Activated CD4-positive, alpha-beta T cell treated with anti-CD3 and anti-CD28 coated beads, Interleukin-10, Interleukin-2, amounts not matched to agents 100 ng/mL and 50 ng/mL, durations not matched to agents 16 hours and 8 hours (primary cell): ENCODE measurements at regions not wholly inside any gene's neighbourhood (a gene's known extent, or its start where the extent isn't known, plus 50 kb on each side); places are given as distances from the start of the nearest gene placed in this dataset.

Experiments used
- DNase-seq: peaks from one replicate; pipeline ENCODE4 v3.0.0-alpha.2; 2020

DNA sequence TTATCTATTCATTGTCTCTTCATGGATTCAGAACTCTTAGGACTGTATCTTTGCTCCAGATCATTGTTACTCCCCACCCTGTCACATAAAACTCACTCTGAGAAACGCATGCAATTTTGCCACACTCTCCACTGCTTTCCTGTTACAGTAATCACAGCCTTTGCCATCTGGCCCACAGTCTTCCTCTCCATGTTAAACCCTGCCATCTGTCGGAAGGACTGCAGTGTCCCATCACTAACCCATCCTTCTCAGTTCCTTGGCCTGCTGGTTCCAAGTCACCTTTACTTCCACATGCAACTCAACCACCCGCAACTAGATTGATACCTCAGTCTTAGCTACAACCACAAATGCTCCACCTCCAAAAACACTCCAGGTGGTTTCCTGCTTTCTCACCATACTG is 308.7 kb upstream of the FAM241A start:
- no peak for DNase-seq

DNA sequence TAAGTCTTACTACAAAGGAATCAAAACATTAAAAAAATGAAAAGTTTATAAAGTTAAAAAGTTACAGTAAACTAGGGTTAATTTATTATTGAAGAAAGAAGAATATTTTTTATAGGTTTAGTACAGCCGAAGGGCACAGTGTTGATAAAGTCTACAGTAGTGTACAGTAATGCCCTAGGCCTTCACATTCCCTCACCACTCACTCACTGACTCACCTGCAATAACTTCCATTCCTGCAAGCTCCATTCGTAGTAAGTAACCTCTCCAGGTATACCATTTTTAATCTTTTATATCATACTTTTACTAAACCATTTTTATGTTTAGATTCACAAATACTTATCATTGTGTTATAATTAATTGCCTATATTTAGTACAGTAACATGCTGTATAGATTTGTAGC is 307.5 kb upstream of the FAM241A start:
- no peak for DNase-seq

DNA sequence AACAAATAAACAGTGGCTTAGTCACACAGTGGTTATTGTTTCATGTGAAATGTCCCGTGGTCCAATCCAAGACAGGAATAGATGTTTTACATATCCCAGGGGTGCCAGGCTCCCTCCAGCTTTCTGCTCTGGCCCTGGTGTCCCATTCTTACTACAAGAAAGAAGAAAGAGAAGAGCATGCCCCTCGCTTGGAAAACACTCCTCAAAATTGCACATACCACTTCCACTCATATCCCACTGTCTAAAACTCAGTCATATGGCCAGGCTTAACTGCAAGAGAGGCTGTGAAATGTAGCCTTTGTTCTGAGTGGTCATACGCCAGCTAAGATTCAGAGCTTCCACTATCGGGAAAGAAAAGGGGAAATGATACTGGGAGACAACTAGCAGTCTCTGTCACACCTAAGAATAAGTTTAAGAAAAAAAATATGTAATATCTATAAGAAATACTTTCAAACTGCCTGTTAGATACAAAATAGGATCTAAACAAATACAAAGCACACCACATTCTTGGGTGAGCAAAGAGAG is 306.8 kb upstream of the FAM241A start:
- DNase-seq, result no peak

DNA sequence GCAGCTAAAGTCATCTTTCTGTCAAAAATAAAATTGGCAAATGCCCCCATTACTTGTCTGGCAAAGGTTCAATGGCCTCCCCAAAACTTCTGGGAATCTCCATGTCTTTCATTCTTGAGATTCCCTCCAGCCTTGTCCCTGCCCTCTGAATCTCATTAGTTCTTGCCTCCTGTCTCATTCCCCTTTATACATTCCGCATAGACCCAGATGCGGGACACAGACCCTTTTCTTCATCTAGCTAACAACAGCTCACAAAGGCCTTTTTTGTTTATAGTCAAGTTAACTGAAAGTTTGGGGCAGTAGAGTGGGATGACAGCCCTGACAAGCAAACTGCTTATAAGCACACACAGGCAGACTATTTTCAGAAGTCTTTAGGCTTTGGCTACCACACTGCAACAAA is 306.1 kb upstream of the FAM241A start:
- no peak for DNase-seq

DNA sequence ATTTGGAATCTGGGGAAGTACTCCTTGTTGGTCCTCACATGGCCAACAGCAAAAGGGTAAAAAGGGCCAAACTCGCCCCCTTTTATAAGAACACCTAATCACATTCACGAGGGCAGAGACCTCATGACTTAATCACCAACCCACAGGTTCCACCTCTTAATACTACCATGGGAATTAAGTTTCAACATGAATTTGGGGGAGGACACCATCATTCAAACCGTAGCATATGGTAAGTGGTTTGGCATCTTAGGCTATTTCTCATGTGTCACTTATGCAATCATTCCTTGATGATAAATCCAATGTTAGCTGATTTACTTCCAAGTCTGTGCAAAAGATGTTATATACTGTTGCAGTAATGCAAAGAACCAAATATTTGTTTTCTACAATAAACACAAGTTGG is 302.9 kb upstream of the FAM241A start:
- no peak for DNase-seq

DNA sequence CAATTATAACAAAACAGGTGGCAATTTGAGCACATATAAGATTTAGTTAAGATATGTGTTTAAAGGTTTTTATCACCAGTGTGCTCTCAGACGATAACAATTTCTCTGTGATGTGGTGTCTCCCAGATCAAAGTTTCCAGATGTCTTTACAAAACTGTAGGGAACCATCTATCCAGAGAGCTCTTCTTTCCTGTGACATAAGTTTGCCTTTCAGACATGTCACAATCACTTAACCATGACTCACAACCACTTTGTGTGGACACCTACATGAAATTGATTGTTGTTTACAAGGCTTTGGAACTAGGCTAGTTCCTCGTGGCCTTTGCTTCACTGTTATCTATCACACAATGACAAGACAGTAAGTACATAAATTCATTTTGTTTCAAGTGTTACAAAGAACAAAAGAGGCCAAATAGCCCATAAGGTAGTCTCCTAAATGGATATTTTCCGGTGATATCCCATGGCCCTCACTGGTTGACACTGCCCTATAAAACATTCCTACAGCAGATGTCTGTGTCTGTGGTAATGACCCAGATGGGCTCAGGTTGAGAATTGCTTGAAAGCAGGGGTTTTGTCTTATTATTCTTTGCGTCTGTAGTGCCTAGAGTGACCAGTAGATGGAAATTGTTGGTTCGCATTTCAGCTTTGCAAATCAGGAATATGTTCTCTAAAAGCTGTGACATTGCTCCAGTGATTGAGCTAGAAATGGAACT is 297.8 kb upstream of the FAM241A start:
- DNase-seq, result no peak

DNA sequence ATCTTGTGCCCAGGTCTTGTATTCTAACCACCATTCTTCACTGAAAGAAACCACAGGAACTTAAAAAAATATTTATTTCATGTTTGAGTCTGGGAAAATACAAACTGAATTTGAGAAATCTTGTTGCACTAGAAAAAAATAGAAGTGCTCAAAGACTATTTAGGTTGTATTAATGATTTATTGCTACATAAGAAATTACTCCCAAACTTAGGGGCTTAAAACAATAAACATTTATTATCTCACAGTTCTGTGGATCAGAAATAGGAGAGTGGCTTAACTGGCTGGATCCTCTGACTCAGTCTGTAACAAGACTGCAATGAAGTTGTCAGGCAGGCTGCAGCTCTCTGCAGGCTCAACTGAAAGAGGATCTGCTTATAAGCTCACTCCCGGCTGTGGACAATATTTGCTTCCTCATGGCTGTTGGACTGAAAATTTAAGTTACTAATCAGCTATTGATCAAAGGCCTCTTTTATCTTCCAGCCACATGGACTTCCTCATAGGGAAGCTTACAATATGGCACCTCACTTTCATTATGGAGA is 295.4 kb upstream of the FAM241A start:
- DNase-seq, result no peak

DNA sequence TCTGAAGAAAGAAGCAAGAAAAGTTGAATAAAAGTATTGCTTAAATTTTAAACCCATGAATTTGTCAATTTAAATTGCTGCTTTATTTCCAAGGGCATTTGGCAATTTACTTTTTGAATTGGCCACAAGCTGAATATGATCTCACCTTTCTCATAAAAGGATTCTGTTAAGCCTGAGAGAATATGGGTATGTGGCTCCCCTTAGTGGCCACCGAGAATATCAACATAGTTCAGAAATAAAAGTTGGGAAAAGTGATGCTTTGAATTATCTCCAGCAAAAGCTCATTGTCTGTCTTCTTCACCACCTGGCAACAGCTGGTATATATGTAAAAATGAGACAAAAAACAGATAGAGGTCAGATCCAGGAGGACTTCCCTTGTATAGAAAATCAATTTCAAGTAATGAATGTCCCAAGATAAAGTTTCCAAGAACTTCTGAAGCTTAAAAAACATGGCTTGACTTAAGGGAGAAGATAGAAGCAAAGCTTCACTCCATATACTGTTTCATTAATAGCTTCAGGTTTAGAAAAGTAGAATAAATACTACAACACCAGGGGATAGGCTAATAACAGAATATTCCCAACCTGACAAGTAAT is 290.7 kb upstream of the FAM241A start:
- peak; percentile 25 for DNase-seq

DNA sequence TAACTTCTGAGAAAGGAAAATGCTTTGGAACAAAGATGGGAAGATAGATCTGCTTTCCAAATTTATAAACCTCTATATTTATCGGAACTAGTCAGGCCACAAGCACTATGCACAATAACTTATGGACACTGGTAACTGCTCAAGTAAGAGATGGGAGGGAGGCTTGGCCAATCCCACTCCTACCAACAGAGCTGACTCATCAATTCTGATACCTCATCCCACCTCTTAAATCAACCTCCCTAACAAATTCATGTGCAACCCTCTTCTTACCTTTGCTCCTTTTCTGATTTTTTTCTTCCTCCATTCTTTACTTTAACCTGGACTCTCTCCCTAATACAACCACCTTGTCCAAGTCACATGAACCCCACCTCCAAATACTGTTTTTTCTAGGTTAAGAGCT is 289.9 kb upstream of the FAM241A start:
- no peak for DNase-seq

DNA sequence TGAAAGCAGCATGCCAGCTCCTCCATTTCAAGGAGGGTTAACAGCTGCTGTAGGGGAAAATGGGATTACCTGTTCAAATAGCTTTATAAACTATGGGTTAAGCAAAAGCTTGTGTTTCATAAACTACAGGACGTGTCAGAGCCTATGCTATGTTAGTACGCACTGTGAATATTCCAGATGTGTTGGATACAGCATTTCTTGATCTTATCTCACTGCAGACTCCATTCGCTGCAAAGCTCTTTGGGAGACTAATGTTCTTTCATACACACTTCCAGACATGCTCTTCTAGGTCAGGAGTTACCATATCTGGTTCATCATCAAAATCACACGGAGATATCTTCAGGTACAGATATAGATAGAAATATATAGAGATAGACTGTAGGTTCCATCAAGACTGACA is 281.2 kb upstream of the FAM241A start:
- no peak for DNase-seq

DNA sequence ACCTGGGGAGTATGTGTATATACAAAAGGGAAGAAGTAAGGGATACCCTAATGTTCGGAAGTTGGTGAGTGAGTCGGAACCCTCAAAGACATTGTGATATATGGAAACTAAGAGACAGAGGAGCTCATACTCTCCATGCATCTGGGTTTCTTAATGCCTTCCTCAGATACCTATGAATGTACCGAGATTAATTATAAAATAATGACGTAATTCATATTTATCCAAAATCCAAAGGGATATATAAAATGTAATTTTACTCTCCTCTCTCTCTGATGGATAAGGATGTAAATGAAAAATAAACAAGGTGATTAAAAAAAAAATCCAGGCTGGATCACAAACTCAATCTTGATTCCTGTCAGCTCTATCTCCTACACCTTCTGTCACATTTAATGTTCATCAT is 275.9 kb upstream of the FAM241A start:
- DNase-seq, result no peak

DNA sequence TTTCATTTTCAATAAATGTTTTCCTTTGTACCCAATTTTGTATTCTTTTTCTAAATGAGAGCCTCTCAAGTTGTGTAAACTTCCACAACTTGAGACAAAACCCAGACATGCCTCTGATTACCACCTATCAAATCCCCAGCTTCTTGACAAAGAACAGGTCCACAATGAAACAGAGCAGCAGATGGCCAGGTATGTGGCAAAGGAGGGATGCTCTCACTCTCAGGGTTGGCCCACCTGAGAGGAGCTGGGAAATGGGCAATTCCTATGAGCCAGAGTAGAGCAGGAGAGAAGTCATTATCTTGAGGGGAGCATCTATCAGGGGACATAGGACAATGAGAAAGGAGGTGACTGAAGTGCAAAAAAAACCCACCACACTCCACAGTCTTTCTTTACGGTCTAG is 273.5 kb upstream of the FAM241A start:
- no peak for DNase-seq

DNA sequence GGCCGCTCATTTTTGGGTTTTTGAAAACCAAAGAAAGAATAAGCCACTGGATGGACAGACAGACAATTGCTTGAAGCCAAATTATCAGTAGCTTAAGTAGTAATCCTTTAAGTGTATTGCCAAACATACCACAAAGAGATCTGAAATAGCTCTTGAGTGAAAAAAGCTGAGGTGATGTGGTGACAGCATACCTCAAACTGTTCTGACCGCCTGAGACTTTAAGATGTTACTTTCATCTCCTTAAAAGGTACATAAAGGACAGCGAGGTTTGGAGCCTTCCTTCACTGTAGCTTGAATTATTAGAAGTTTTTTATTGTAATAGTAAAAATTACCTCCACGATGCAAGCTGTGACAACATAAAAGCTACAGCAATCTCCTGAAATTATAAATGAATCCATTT is 271.5 kb upstream of the FAM241A start:
- no peak for DNase-seq

DNA sequence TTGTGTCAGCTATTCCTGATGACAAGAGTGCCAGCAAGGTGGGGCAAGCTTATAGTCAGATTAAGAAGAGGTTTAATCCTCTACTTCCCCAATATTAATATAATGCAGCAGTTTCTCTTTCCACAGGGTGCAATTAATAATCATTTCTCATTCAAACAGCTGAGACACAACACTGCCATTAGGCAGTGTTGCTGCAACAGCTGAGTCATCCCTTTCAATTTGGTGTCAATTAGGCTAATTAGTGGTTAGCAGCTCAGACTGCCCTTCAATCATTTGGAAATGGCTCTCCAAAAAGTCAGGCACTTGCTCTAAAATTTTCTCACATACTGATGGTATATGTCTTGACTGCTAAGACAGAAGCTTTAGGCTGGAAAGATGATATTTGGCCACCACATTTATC is 265.7 kb upstream of the FAM241A start:
- no peak for DNase-seq

DNA sequence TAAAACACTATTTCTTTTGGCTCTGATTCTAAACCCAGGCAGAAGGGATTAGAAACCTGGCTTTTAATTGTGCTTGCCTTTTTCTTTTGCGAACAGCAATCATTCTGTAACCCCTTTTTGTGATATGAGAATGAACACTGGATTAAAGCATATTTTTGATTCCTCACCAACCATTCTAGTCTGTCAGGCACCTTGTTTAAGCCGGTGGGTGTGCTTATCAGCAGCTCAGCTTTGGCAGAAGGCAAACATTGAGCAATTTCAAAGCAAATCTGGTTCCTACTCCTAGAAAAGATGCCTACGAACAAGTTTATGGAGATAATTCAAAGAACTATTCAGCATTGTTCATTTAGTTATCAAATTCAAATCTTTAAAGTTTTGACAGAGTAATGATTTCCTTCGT is 265.1 kb upstream of the FAM241A start:
- DNase-seq, result no peak

DNA sequence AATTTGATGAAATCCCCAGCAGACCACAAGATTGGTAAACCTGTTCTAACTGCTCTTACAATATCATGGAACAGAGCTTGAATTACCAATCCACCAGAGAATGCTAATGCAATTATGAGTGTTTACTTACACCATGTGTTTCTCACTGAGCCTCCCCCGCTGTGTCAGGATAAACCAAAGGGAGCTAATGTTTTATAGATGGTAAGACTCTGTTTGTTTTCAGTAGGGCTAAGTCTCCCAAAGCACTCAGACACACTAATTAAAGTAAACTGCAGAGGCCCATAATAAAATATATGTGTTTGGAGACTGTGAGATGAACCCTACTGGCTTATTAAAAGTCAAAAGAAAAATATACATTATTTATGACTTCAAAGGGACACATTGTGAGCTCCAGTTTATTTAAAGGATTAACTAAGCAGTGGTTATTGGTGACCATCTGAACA is 261.7 kb upstream of the FAM241A start:
- no peak for DNase-seq

DNA sequence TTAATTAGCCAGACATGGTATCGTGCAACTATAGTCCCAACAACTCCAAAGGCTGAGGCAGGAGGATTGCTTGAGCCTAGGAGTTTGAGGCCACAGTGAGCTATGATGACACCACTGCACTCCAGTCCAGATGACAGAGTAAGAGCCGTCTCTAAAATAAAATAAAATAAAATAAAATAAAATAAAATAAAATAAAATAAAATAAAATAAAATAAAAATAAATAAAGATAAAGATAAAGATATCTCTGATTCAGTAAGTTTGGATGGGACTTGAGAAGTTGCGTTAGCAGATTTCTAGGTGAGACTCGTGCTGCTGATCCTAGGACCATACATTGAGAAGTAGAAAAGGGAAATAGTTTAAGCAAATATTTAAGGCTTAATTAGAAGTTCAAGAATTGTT is 254.8 kb upstream of the FAM241A start:
- no peak for DNase-seq

DNA sequence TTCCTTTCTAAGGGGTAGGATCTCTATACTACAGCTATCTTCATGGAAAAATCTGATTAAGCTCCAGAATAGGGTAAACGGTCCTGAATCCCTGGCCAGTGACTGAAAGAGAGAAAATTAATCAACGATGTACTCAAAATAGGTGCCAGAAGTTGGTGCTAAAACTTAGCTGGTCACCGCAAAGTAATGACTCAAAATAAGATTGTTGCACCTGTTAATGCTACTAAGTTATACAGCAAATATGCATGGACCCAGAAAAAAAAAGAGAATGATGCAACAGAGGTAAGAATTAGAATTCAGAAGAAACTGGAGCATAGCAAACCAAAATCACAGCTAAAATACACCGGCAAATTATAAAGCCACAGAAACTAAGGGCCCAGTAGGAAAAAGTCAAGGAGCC is 239.7 kb upstream of the FAM241A start:
- no peak for DNase-seq

DNA sequence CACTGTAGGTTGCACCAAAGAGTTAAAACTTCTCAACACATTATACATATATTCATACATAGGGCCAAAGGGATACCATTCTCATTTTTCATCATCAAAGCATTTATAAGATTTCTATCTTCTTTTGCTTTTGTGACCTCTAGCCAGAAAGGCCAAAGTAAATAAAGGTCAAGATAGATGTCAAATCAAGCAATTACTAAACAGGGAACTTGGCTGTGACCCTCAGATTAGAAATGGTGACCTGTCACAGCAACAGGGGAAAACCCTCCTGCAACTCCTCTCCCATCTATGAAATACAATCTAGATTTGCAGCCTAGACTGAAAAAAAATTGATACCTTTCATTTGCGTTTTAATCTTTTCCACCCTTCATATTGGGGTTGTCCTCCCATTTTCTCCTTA is 225.6 kb upstream of the FAM241A start:
- DNase-seq, result no peak

DNA sequence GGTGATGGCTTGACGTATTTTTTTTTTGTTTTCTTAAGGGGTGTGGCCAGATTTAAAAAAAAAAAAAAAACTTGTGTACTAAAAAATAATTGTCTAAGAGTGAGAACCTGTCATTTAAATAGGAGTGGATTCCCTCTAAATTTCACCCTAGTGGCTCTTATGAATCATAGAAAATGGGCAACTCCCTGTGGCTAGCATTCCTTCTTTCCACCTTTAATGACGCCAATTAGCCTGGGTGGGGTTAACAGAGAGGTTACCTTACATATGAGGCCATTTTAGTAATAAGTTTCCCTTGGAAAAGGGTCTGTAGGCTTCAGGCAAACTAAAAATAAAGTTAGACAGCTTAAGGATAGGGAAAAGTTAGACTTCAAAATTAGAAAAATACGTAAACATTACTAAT is 223.5 kb upstream of the FAM241A start:
- no peak for DNase-seq

DNA sequence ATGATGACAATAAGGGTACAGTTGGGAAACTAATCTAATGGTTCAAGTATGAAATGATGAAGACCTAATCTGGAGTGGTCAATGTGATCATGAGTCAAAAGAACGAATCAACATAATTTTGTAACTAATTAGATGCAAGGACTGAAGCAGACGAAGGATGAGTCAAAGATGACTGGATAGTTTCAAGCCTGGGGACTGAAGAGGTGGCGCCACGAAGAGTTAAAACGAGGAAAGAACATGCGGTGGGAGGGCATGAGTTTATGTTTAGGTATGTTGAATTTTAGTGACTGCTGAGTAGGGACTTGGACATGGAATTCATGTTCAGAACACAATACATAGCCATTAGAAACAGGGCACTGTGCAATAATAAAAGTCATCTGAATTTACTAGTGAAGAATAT is 221.5 kb upstream of the FAM241A start:
- DNase-seq, result no peak

DNA sequence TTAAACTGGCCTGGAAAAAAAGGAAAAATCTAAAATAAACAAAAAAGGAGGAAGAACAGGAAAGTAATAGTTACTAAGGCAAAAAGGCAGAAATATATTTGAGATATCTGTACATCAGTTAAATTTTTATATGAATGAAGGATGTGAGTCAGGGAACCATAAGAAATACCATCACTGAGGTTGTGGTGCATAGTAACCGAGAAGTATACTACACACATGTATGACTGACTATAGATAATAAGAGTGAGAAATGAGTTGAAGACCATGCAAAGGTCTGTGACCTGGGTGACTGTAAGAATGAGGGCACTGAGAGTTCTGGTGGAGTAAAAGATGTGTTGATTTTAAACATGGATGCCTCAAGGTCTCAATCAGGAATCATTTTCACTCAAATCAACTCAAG is 220.6 kb upstream of the FAM241A start:
- no peak for DNase-seq

DNA sequence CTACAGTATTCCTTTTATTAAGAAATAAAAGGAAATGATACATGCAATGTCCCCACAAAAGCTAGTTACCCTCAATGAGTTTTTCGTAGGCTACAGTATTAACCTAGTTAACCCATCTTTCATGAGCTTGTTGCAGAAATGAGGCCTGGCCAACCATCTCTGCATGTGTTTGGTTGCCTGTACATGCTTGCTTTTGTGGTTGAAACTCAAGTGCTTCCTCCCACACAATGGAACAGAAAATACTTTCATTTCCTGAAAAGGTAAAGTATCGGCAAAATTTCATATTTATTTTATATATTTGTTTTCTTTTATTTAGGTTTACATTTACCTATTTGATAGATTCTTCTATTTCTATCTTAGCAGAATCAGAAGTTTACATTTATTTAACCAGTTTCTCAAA is 214.6 kb upstream of the FAM241A start:
- DNase-seq, result no peak

DNA sequence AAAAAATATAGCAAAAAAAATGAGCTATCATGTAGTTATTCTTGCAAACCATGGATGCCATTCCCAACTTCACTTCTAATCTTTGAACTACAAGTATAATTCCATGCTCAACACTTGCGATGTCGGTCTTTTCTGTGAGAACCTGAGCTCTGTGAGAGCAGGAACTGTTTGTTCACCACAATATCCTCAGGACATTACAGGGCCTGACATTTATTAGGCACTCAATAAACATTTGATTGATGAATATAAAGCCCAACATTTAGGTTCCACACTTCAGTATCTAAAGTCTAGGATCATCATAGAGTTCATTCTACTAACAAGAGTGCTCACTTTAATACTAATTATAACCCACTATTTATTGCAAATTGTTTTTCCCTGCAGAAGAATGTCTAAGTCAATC is 211.6 kb upstream of the FAM241A start:
- no peak for DNase-seq

DNA sequence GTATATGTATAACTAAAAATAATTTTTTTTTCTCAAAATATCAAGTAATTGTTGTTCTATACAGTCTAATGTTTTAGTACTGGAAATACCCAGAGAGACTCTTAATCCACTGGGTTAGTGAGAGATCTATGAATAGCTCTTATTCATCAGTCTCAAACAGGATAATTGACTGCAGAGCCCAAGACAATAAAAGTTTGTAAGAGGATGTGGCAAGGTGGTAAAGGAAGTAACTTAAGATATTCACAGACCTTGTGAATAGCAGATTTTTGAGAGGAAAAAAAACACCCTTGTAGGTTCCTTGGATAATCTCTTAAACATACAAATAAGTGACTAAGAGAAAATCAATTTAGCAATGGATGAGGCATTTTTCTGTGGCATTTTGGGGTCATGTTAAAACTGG is 210.9 kb upstream of the FAM241A start:
- DNase-seq, result no peak
